Activated CD4-positive, alpha-beta memory T cell treated with anti-CD3 and anti-CD28 coated beads for 36 hours (primary cell): ENCODE measurements at regions not wholly inside any gene's neighbourhood (a gene's known extent, or its start where the extent isn't known, plus 50 kb on each side); places are given as distances from the start of the nearest gene placed in this dataset.
A peak's percentile ranks its signal among the peaks of the same experiment; 100 is the strongest.

Experiments
- CTCF ChIA-PET: fragments of 350-600 bp; sonication (Branson Sonifier 250); formaldehyde crosslinking; loops from one replicate; lab custom pipeline; 2021; ENCODE audit warnings: antibody characterized with exemption, inconsistent platforms; lab: Charles Lee
- POLR2A ChIA-PET: fragments of 350-600 bp; sonication (Branson Sonifier 250); formaldehyde crosslinking; loops from one replicate; lab custom pipeline; 2021; ENCODE audit warnings: antibody characterized with exemption; lab: Charles Lee
- DNase-seq: peaks from one replicate; pipeline ENCODE4 v3.0.0-alpha.2; 2020
- H3K27ac Mint-ChIP-seq: one replicate; pipeline ENCODE4 v1.8.0; 2021; ENCODE audit warnings: mixed read lengths
- H3K27me3 Mint-ChIP-seq: one replicate; pipeline ENCODE4 v1.8.0; 2021; ENCODE audit warnings: mixed read lengths
- H3K36me3 Mint-ChIP-seq: one replicate; pipeline ENCODE4 v1.8.0; 2021; ENCODE audit warnings: mixed read lengths
- H3K4me1 Mint-ChIP-seq: one replicate; pipeline ENCODE4 v1.8.0; 2021; ENCODE audit warnings: low read depth, mixed read lengths
- H3K4me3 Mint-ChIP-seq: one replicate; pipeline ENCODE4 v1.8.0; 2021; ENCODE audit warnings: mild to moderate bottlenecking, mixed read lengths
- H3K9me3 Mint-ChIP-seq: one replicate; pipeline ENCODE4 v1.8.0; 2021; ENCODE audit warnings: mixed read lengths
- intact Hi-C: fragments of 100-400 bp; cut with micrococcal nuclease; formaldehyde crosslinking; loops from one replicate; pipeline ENCODE4 v1.15.1; 2023

GRCh38 chr15:60057554-60057953 is 53.4 kb downstream of the FOXB1 start:
- no peak overlapping the region for H3K27ac Mint-ChIP-seq
- H3K9me3 Mint-ChIP-seq, result peaks cover 15% of the 10 kb centered on the region
- ChIA-PET CTCF (no interaction called here), POLR2A (no interaction called here)
- no peak for DNase-seq
- no peak overlapping the region for H3K4me3 Mint-ChIP-seq
- intact Hi-C loops, result no loop called here
- H3K27me3 Mint-ChIP-seq, result peaks cover 23% of the 10 kb centered on the region
- H3K36me3 Mint-ChIP-seq, result peaks cover 9% of the 10 kb centered on the region
- no peaks in the 10 kb centered on the region for H3K4me1 Mint-ChIP-seq

DNA sequence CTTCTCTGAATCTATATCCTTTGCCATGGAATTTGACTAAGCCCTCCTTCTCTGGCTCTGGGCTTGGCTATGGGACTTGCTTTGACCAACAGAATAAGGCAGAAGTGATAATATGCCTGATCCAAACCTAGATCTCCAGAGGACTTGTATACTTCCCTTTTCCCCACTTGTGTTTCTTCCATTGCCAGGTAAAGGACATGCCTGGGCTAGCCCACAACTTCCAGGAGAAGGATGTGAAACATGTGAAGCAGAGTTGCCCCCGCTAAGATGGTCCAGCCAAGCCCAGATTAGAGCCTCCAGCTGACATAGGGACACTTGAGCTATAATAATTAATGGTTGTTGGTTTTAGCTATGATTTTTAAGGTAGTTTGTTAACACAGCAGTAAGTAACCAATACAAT is 55.1 kb downstream of the FOXB1 start:
- Mint-ChIP-seq H3K4me1 (no peaks in the 10 kb centered on the region), H3K27me3 (peaks cover 15% of the 10 kb centered on the region), H3K4me3 (no peak overlapping the region), H3K36me3 (peaks cover 9% of the 10 kb centered on the region), H3K9me3 (peaks cover 15% of the 10 kb centered on the region), H3K27ac (no peak overlapping the region)
- ChIA-PET CTCF (no interaction called here), POLR2A (no interaction called here)
- no peak for DNase-seq
- intact Hi-C loops, result no loop called here

DNA sequence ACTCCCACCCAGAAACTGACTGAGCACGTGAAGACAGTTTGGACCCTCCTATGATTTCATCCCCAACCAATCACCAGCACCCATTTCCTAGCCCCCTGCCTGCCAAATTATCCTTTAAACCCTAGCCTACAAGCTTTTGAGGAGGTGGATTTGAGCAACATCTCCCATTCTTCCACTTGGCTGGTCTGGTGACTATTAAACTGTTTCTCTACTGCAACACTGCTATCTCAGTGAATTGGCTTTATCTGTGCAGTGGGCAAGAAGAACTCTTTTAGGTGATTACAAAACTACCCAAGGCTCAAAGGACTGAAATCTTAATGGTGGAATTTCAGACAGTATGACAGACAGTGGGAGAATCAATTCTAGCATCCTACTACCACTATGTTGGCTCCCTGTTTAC is 57.6 kb downstream of the FOXB1 start:
- H3K4me3 Mint-ChIP-seq, result no peak overlapping the region
- ChIA-PET CTCF (no interaction called here), POLR2A (no interaction called here)
- H3K4me1 Mint-ChIP-seq, result no peaks in the 10 kb centered on the region
- peaks cover 9% of the 10 kb centered on the region for H3K36me3 Mint-ChIP-seq
- DNase-seq, result no peak
- no peak overlapping the region for H3K27ac Mint-ChIP-seq
- H3K27me3 Mint-ChIP-seq, result peaks cover 25% of the 10 kb centered on the region
- intact Hi-C loops, result no loop called here
- peaks cover 15% of the 10 kb centered on the region for H3K9me3 Mint-ChIP-seq

DNA sequence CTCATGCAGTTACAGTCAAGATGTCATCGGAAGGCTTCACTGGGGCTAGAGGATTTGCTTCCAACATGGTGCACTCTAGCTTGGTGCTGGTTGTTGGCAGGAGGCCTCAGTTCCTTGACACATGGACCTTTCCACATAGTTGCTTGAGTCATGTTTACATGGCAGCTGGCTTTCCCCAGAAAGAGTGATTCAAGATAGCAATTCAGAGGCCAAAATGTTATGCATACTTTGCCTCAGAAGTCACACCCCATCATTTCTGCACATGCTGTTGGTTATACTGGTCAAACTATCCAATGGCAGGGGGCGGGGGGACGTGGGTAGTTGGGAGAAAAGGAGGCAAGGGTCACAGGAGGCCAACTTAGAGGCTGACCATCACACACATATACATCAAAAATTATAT is 58.7 kb downstream of the FOXB1 start:
- Mint-ChIP-seq H3K27me3 (peaks cover 22% of the 10 kb centered on the region), H3K4me1 (no peaks in the 10 kb centered on the region), H3K9me3 (peaks cover 15% of the 10 kb centered on the region), H3K4me3 (no peak overlapping the region), H3K36me3 (peaks cover 9% of the 10 kb centered on the region), H3K27ac (no peak overlapping the region)
- ChIA-PET POLR2A (no interaction called here), CTCF (interaction anchor here (0.9 kb wide), 1 partner anchor 9 kb away, joined by 3 read pairs; no protein-coding TSS in a partner anchor)
- intact Hi-C loops, result no loop called here
- DNase-seq, result no peak

DNA sequence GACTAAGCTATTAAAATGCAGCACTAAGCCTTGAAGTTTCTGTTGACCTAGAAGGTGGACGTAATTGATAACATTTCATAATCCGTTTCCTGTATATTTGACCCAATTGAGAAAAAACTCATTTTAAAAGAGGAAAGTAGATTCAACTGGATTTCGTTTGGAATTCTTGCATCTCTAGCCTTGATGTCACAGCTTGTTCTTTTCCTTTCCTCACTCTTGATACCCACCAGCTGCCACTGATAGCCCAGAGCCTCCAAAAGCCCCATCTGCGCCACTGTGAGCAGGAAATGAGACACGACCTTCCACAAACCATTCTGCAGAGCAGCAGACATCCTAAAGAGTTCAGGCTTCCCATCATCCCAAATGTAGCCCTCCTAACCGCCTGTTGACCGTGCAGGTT is 61.8 kb downstream of the FOXB1 start:
- CTCF ChIA-PET, result no interaction called here
- no peak overlapping the region for H3K4me3 Mint-ChIP-seq

GRCh38 chr15:60070838-60071493 is 66.9 kb downstream of the FOXB1 start:
- ChIA-PET POLR2A (no interaction called here), CTCF (interaction anchor here (0.5 to 0.9 kb wide), 2 partner anchors 9 to 370 kb away, joined by 3 read pairs; no protein-coding TSS in a partner anchor)
- DNase-seq, result no peak
- Mint-ChIP-seq H3K27ac (no peak overlapping the region), H3K4me1 (peaks cover 25% of the 10 kb centered on the region), H3K9me3 (no peaks in the 10 kb centered on the region), H3K4me3 (no peak overlapping the region), H3K36me3 (no peaks in the 10 kb centered on the region), H3K27me3 (peaks cover 9% of the 10 kb centered on the region)
- intact Hi-C loops, result no loop called here

More for the DNA sequence above, 61.8 kb downstream of the FOXB1 start:
- Mint-ChIP-seq H3K27me3 (peaks cover 19% of the 10 kb centered on the region), H3K36me3 (peaks cover 6% of the 10 kb centered on the region), H3K4me1 (no peaks in the 10 kb centered on the region), H3K9me3 (peaks cover 14% of the 10 kb centered on the region), H3K27ac (no peak overlapping the region)
- POLR2A ChIA-PET, result no interaction called here
- DNase-seq, result no peak
- intact Hi-C loops, result no loop called here

DNA sequence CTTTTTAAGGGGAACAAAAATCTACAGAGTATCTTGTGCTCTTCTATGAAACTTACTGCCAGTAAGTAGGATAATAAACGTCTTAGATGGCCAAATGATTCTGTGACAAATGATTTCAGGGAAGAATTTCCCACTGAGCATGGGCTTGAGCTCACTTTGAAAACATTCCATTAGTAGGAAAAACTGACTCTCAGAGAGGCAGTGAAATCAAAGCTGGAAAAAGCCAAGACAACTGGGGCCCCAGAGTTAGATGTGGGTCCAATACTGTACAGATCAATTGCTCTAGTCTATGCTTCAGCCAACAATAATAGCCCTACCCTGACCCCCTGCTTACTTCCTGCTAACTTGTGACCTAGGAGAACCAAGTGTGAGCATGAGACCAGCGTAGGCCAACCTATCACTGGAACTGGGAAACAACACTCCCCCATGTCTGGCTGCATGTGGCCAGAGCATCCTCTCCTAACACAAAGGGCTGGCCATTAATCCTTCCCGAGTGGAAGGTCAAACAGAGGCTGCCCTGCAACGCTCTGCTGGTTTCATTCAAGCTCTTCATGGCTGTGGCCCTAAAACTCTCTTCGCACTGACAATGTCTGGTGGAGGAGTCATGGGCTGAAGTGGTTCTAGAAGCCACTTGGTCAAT is 68.8 kb downstream of the FOXB1 start:
- intact Hi-C loops, result no loop called here
- Mint-ChIP-seq H3K4me3 (no peak overlapping the region), H3K9me3 (no peaks in the 10 kb centered on the region), H3K27ac (no peak overlapping the region), H3K4me1 (peaks cover 45% of the 10 kb centered on the region), H3K36me3 (no peaks in the 10 kb centered on the region), H3K27me3 (peaks cover 9% of the 10 kb centered on the region)
- DNase-seq, result no peak
- CTCF ChIA-PET, result no interaction called here
- POLR2A ChIA-PET, result no interaction called here

DNA sequence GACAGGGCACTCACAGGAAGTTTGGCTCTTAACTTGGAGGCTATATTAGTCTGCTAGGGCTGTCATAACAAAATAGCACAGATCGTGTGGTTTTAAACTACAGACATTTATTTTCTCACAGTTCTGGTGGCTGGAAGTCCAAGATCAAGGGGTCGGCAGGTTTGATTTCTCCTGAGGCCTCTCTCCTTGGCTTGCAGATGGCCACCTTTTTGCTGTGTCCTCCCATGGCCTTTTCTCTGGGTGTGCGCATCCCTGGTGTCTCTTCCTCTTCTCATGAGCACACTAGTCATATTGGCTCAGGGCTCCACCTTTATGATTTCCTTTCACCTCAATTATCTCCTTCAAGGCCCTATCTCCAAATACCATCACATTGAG is 69.3 kb downstream of the FOXB1 start:
- Mint-ChIP-seq H3K27ac (no peak overlapping the region), H3K9me3 (no peaks in the 10 kb centered on the region), H3K4me1 (peaks cover 49% of the 10 kb centered on the region), H3K36me3 (no peaks in the 10 kb centered on the region), H3K4me3 (no peak overlapping the region), H3K27me3 (peaks cover 7% of the 10 kb centered on the region)
- DNase-seq, result no peak
- intact Hi-C loops, result no loop called here
- ChIA-PET CTCF (no interaction called here), POLR2A (no interaction called here)

DNA sequence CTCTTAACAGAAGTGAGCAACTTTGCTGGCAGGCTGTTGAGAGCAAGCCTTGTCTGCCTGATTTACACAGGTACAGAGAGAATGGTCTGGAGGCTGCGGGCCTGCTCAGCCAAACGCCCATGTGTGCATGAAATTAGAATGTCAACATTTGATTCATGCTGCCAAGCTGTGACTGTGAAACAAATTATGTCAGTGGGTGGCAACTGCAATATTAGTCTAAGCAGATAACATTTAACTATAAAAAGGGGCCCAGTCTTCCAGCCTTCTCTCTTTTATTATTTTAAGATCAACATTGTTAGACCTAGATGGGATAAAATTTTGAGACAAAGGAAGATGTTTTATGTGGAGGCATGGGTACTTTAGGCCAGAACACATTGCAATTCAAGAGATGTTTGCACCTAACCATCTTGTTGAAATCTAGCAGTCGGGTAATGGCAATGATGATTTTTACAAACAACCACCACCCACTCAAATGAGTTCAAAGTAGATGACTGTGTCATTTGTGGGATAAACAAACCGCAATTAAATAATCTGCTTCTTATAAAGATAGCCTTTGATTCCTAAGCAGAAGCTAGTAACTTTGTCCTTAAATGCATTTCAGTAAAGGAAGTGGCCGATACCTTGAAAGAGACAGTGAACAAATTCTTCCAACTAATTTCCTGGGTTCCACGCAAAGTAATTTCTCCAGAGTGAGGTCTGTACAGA is 70.2 kb downstream of the FOXB1 start:
- ChIA-PET CTCF (no interaction called here), POLR2A (no interaction called here)
- Mint-ChIP-seq H3K36me3 (no peaks in the 10 kb centered on the region), H3K27me3 (peaks cover 10% of the 10 kb centered on the region), H3K4me1 (peaks cover 52% of the 10 kb centered on the region), H3K9me3 (no peaks in the 10 kb centered on the region), H3K27ac (no peak overlapping the region), H3K4me3 (no peak overlapping the region)
- peak; percentile 11 for DNase-seq
- intact Hi-C loops, result no loop called here

GRCh38 chr15:60076045-60076444 is 71.9 kb downstream of the FOXB1 start:
- POLR2A ChIA-PET, result no interaction called here
- Mint-ChIP-seq H3K9me3 (no peaks in the 10 kb centered on the region), H3K4me1 (peaks cover 52% of the 10 kb centered on the region), H3K27me3 (peaks cover 7% of the 10 kb centered on the region), H3K27ac (no peak overlapping the region), H3K36me3 (no peaks in the 10 kb centered on the region), H3K4me3 (peak overlapping the region; percentile 1)
- CTCF ChIA-PET, result no interaction called here
- no peak for DNase-seq
- intact Hi-C loops, result loop anchor here (2.0 kb wide), 2 partner anchors 51 to 69 kb away; no protein-coding TSS in a partner anchor

DNA sequence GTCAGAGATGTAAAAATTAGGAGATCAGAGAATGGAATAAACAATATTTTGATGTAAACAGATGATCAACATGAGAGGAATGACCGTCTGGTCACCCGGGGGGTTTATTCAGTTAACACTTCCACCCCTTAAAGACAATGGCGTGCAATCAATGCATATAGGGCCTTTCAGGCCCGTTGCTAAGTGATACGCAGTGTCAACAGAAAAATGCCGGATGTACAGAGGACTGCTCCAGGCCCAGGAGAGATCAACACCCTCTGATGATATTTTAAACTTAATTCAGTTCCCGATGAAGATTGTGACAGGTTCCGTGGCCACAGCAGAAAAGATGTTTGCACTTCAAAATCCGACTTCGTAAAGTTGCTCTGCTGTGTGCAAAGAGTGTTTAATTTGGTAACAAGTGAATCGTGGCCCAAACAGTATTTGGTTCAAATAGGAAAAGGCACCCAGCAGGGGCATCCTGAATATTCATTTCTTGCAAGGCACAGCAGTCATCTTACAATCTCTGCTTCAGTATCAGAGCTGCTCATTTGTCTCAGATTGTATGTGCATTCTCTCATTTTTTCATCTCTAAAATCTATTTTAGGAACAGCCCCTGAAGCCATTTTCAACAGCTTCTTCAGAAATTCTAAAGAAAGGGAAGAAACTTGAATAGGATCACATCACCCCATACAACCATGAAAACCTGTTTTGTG is 72.6 kb downstream of the FOXB1 start:
- ChIA-PET POLR2A (interaction anchor here (1.4 to 1.8 kb wide), 2 partner anchors 33 to 38 kb away, joined by 5 read pairs; no protein-coding TSS in a partner anchor), CTCF (interaction anchor here (0.8 to 1.3 kb wide), 3 partner anchors 45 to 158 kb away, joined by 3 to 4 read pairs (median 3); partner anchors contain the start of gene FOXB1)
- Mint-ChIP-seq H3K36me3 (no peaks in the 10 kb centered on the region), H3K9me3 (no peaks in the 10 kb centered on the region), H3K4me1 (peaks cover 52% of the 10 kb centered on the region), H3K4me3 (no peak overlapping the region), H3K27ac (peak overlapping the region; percentile 62), H3K27me3 (peaks cover 8% of the 10 kb centered on the region)
- intact Hi-C loops, result loop anchor here (1.0 to 2.0 kb wide), 4 partner anchors 32 to 70 kb away; no protein-coding TSS in a partner anchor
- peak; percentile 15 for DNase-seq
